SU-DHL-6 (cell line): ENCODE measurements at regions not wholly inside any gene's neighbourhood (a gene's known extent, or its start where the extent isn't known, plus 50 kb on each side); places are given as distances from the start of the nearest gene placed in this dataset.
"Not testable (repeated sequence)": the region's sequence is repeated elsewhere in the genome, so short reads cannot be mapped to it uniquely, and the experiment has no call there.

Experiments used
- H2AFZ ChIP-seq: fragments of 200-600 bp; sonication (generic); 2 replicates; pipeline ENCODE4 v1.6.1; 2014; ENCODE audit warnings: low read depth, mild to moderate bottlenecking, moderate library complexity, mixed read lengths, antibody characterized with exemption, low read length; ENCODE audit not compliant: severe bottlenecking
- H3F3A ChIP-seq: fragments of 200-600 bp; shearing (Covaris generic); 2 replicates; pipeline ENCODE4 v1.6.0; 2016; ENCODE audit warnings: antibody characterized with exemption, mild to moderate bottlenecking; ENCODE audit not compliant: insufficient read depth
- H3K27ac ChIP-seq: fragments of 200-600 bp; sonication (generic); 2 replicates; pipeline ENCODE4 v1.5.1; 2016; ENCODE audit warnings: low read depth, mild to moderate bottlenecking, low read length, moderate library complexity, mixed read lengths
- H3K27me3 ChIP-seq: fragments of 200-600 bp; sonication (generic), shearing (Covaris generic); 2 replicates; pipeline ENCODE4 v1.6.0; 2014; ENCODE audit warnings: mild to moderate bottlenecking, low read length
- H3K36me3 ChIP-seq: fragments of 200-600 bp; sonication (generic); 2 replicates; pipeline ENCODE4 v1.6.1; 2014; ENCODE audit warnings: mild to moderate bottlenecking, low read length, mixed read lengths
- H3K4me2 ChIP-seq: fragments of 300-600, 200-600 bp; shearing (Covaris generic), sonication (generic); 2 replicates; pipeline ENCODE4 v1.6.0; 2014; ENCODE audit warnings: low read length, low read depth, mild to moderate bottlenecking; ENCODE audit not compliant: poor library complexity, severe bottlenecking
- H3K4me3 ChIP-seq: fragments of 200-600 bp; sonication (generic); 2 replicates; pipeline ENCODE4 v1.5.1; 2014; ENCODE audit warnings: antibody characterized with exemption, low read length, mild to moderate bottlenecking, mixed read lengths; ENCODE audit not compliant: insufficient read depth, poor library complexity, severe bottlenecking
- H3K79me2 ChIP-seq: fragments of 200-600 bp; sonication (generic); 2 replicates; pipeline ENCODE4 v1.6.1; 2014; ENCODE audit warnings: mild to moderate bottlenecking, low read length, moderate library complexity; ENCODE audit not compliant: insufficient read depth
- H3K9ac ChIP-seq: fragments of 200-600 bp; sonication (generic); 2 replicates; pipeline ENCODE4 v1.7.0; 2014; ENCODE audit warnings: mild to moderate bottlenecking, low read length
- H3K9me2 ChIP-seq: fragments of 200-600 bp; sonication (generic); replicated peaks from 2 replicates; pipeline ENCODE4 v1.6.1; 2014; ENCODE audit warnings: low read length; ENCODE audit not compliant: insufficient read depth
- H3K9me3 ChIP-seq: fragments of 200-600 bp; sonication (generic); 2 replicates; pipeline ENCODE4 v1.6.1; 2014; ENCODE audit warnings: low read length, mixed read lengths; ENCODE audit not compliant: insufficient read depth
- H4K20me1 ChIP-seq: fragments of 200-600 bp; sonication (generic); 2 replicates; pipeline ENCODE4 v1.6.1; 2014; ENCODE audit warnings: low read depth, mild to moderate bottlenecking, antibody characterized with exemption, low read length, moderate library complexity, mixed read lengths
- EZH2phosphoT487 ChIP-seq: fragments of 200-600 bp; sonication (generic), shearing (Covaris generic); conservative IDR thresholded peaks from 2 replicates; pipeline ENCODE4 v1.6.1; 2018; ENCODE audit warnings: mild to moderate bottlenecking, antibody characterized with exemption, low read length, moderate library complexity, mixed read lengths
- TF ChIP-seq, protein P1 (sequence below): fragments of 200-600 bp; sonication (generic); IDR thresholded peaks from one replicate; pipeline ENCODE4 v1.5.1; 2017; ENCODE audit warnings: antibody characterized with exemption, mild to moderate bottlenecking, low read length, moderate library complexity; ENCODE audit not compliant: insufficient read depth, poor library complexity, severe bottlenecking

- TF ChIP-seq EZH2phosphoT487, result no peak
- TF ChIP-seq, protein P1, sequence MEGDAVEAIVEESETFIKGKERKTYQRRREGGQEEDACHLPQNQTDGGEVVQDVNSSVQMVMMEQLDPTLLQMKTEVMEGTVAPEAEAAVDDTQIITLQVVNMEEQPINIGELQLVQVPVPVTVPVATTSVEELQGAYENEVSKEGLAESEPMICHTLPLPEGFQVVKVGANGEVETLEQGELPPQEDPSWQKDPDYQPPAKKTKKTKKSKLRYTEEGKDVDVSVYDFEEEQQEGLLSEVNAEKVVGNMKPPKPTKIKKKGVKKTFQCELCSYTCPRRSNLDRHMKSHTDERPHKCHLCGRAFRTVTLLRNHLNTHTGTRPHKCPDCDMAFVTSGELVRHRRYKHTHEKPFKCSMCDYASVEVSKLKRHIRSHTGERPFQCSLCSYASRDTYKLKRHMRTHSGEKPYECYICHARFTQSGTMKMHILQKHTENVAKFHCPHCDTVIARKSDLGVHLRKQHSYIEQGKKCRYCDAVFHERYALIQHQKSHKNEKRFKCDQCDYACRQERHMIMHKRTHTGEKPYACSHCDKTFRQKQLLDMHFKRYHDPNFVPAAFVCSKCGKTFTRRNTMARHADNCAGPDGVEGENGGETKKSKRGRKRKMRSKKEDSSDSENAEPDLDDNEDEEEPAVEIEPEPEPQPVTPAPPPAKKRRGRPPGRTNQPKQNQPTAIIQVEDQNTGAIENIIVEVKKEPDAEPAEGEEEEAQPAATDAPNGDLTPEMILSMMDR, result no peak
- Histone ChIP-seq H3K27ac (no peak overlapping the region), H3K36me3 (no peaks in the 10 kb centered on the region), H3K4me2 (no peak overlapping the region), H3F3A (no peaks in the 10 kb centered on the region), H4K20me1 (no peaks in the 10 kb centered on the region), H3K9ac (no peak overlapping the region), H2AFZ (no peak overlapping the region), H3K9me2 (no peaks in the 10 kb centered on the region), H3K9me3 (no peaks in the 10 kb centered on the region), H3K79me2 (no peaks in the 10 kb centered on the region), H3K27me3 (no peaks in the 10 kb centered on the region), H3K4me3 (no peak overlapping the region)
Measured at GRCh38 chr3:107913701-107914100, 177.1 kb downstream of the CD47 start.

- Histone ChIP-seq H3F3A (no peaks in the 10 kb centered on the region), H3K79me2 (no peaks in the 10 kb centered on the region), H2AFZ (no peak overlapping the region), H3K27me3 (no peaks in the 10 kb centered on the region), H3K9ac (no peak overlapping the region), H3K36me3 (no peaks in the 10 kb centered on the region), H3K9me2 (no peaks in the 10 kb centered on the region), H3K9me3 (no peaks in the 10 kb centered on the region), H3K27ac (no peak overlapping the region), H4K20me1 (no peaks in the 10 kb centered on the region), H3K4me2 (no peak overlapping the region), H3K4me3 (no peak overlapping the region)
- TF ChIP-seq EZH2phosphoT487, result no peak
- TF ChIP-seq, protein P1, result no peak
Measured at GRCh38 chr3:107911337-107912000, 179.4 kb downstream of the CD47 start.

DNA sequence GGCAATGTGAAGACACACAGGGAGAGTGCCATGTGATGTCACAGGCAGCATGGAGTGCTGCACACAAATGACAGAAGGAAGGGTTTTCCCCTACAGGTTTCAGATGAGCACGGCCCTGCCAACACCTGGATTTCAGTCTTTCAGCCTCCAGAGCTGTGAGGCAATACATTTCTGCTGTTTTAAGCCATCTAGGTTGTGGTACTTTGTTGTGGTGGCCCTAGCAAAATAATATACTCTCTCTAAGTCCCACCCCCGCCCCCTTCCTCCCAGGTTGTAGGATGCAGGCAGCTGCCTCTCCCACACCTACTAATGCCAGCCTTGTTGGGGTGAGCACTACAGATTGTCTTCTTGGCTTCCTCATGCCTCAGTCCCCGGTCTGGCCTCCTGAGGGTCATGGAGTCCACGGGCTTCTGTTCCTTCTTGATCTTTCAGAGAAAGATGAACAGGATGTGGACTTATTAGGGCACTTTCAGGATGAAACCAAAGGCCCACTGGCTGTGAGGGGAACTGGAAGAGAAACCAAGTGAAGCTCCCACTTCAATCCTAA is 180.0 kb downstream of the CD47 start:
- Histone ChIP-seq H3K79me2 (no peaks in the 10 kb centered on the region), H3K27me3 (no peaks in the 10 kb centered on the region), H3K9me3 (no peaks in the 10 kb centered on the region), H3K36me3 (no peaks in the 10 kb centered on the region), H3K4me3 (no peak overlapping the region), H3K9ac (no peak overlapping the region), H3K9me2 (no peaks in the 10 kb centered on the region), H3K27ac (no peak overlapping the region), H4K20me1 (no peaks in the 10 kb centered on the region), H3K4me2 (no peak overlapping the region), H3F3A (no peaks in the 10 kb centered on the region), H2AFZ (no peak overlapping the region)
- TF ChIP-seq, protein P1, result no peak
- TF ChIP-seq EZH2phosphoT487, result no peak

GRCh38 chr3:107909583-107909982 is 181.2 kb downstream of the CD47 start:
- H3K4me3 ChIP-seq, H3K79me2 ChIP-seq, H3K9me2 ChIP-seq, H3K36me3 ChIP-seq, H3K4me2 ChIP-seq, H2AFZ ChIP-seq, H3K27ac ChIP-seq, H3K9ac ChIP-seq, H3K27me3 ChIP-seq, H3K9me3 ChIP-seq, H4K20me1 ChIP-seq, H3F3A ChIP-seq: not testable (repeated sequence)
